ENCODE measurements at regions not wholly inside any gene's neighbourhood (a gene's known extent, or its start where the extent isn't known, plus 50 kb on each side); places are given as distances from the start of the nearest gene placed in this dataset.
A peak's percentile ranks its signal among the peaks of the same experiment; 100 is the strongest.
"Not testable (repeated sequence)": the region's sequence is repeated elsewhere in the genome, so short reads cannot be mapped to it uniquely, and the experiment has no call there.

- DNase-seq (ENCODE audit: low read depth), result no peak
Observed at GRCh38 chrX:109879991-109880390, 122.9 kb upstream of the TMEM164 start.

- no peak for DNase-seq (ENCODE audit: low read depth)
Observed at GRCh38 chrX:109880629-109881028, 122.3 kb upstream of the TMEM164 start.

- no peak for DNase-seq (ENCODE audit: low read depth)
Observed at GRCh38 chrX:109886122-109886761, 116.7 kb upstream of the TMEM164 start.

- DNase-seq (ENCODE audit: low read depth), result no peak
Observed at GRCh38 chrX:109889289-109890006, 113.5 kb upstream of the TMEM164 start.

- DNase-seq (ENCODE audit: low read depth), result no peak
Observed at GRCh38 chrX:109890300-109890699, 112.6 kb upstream of the TMEM164 start.

GRCh38 chrX:109890910-109891502, 111.9 kb upstream of the TMEM164 start:
- DNase-seq (ENCODE audit: low read depth), result peak; percentile 5

- DNase-seq (ENCODE audit: low read depth), result not testable (repeated sequence)
Observed at GRCh38 chrX:109896024-109896423, 106.9 kb upstream of the TMEM164 start.

- no peak for DNase-seq (ENCODE audit: low read depth)
Observed at GRCh38 chrX:109902665-109903064, 100.2 kb upstream of the TMEM164 start.

GRCh38 chrX:109911046-109911445, 91.9 kb upstream of the TMEM164 start:
- no peak for DNase-seq (ENCODE audit: low read depth)

- DNase-seq (ENCODE audit: low read depth), result not testable (repeated sequence)
Observed at GRCh38 chrX:109912993-109913392, 89.9 kb upstream of the TMEM164 start.

- no peak for DNase-seq (ENCODE audit: low read depth)
Observed at GRCh38 chrX:109914114-109914849, 88.6 kb upstream of the TMEM164 start.

- no peak for DNase-seq (ENCODE audit: low read depth)
Observed at GRCh38 chrX:109918753-109919152, 84.2 kb upstream of the TMEM164 start.

- no peak for DNase-seq (ENCODE audit: low read depth)
Observed at GRCh38 chrX:109920325-109920724, 82.6 kb upstream of the TMEM164 start.

- no peak for DNase-seq (ENCODE audit: low read depth)
Observed at GRCh38 chrX:109920868-109921267, 82.0 kb upstream of the TMEM164 start.

- DNase-seq (ENCODE audit: low read depth), result no peak
Observed at GRCh38 chrX:109922190-109922589, 80.7 kb upstream of the TMEM164 start.

- DNase-seq (ENCODE audit: low read depth), result not testable (repeated sequence)
Observed at GRCh38 chrX:109925003-109925402, 77.9 kb upstream of the TMEM164 start.

GRCh38 chrX:109925656-109926055, 77.3 kb upstream of the TMEM164 start:
- no peak for DNase-seq (ENCODE audit: low read depth)

- DNase-seq (ENCODE audit: low read depth), result no peak
Observed at GRCh38 chrX:109926118-109926517, 76.8 kb upstream of the TMEM164 start.

GRCh38 chrX:109926743-109927662, 75.9 kb upstream of the TMEM164 start:
- DNase-seq (ENCODE audit: low read depth), result no peak

- DNase-seq (ENCODE audit: low read depth), result no peak
Observed at GRCh38 chrX:109927663-109928273, 75.1 kb upstream of the TMEM164 start.

Data from stimulated activated CD8-positive, alpha-beta memory T cell treated with anti-CD3 and anti-CD28 coated beads, Interleukin-7, amount 100 ng/mL, for 24 hours (primary cell).